ENCODE measurements at regions not wholly inside any gene's neighbourhood (a gene's known extent, or its start where the extent isn't known, plus 50 kb on each side); places are given as distances from the start of the nearest gene placed in this dataset.

DNA sequence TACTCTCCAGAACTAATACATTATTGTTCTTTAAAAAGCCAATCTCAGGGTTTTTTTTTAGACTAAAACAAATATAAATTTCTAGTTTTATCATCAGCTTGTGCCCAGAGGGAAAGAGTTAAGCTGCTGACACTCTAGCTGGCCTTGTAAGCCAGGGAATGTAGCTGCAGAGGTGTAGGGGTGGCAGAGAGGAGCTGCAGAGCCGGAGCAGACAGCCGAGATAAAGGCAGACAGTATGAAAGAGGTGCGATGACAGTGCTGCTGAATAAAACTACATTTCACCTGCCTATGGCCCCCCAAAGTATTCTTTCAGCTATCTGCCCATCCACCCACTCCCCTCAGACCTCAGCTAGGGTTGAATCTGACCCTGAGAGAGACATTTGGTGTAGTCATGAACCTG, 653.7 kb upstream of the ZWINT start:
- no peaks in the 10 kb centered on the region for H3K79me2 ChIP-seq (ENCODE audit: insufficient read depth)
- DNase-seq, result no peak
- no peaks in the 10 kb centered on the region for H3K9me3 ChIP-seq
- no peak overlapping the region for H3K9ac ChIP-seq
- H2AFZ ChIP-seq (ENCODE audit: low read depth), result no peak overlapping the region
- WGBS (ENCODE audit: low lambda C conversion rate), result 34% methylated on average over 3 of the region's 3 CpGs
- TF ChIP-seq, protein P1, sequence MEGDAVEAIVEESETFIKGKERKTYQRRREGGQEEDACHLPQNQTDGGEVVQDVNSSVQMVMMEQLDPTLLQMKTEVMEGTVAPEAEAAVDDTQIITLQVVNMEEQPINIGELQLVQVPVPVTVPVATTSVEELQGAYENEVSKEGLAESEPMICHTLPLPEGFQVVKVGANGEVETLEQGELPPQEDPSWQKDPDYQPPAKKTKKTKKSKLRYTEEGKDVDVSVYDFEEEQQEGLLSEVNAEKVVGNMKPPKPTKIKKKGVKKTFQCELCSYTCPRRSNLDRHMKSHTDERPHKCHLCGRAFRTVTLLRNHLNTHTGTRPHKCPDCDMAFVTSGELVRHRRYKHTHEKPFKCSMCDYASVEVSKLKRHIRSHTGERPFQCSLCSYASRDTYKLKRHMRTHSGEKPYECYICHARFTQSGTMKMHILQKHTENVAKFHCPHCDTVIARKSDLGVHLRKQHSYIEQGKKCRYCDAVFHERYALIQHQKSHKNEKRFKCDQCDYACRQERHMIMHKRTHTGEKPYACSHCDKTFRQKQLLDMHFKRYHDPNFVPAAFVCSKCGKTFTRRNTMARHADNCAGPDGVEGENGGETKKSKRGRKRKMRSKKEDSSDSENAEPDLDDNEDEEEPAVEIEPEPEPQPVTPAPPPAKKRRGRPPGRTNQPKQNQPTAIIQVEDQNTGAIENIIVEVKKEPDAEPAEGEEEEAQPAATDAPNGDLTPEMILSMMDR (IDR thresholded peaks at IDR 0.05), result no peak
- TF ChIP-seq RXRA (IDR thresholded peaks at IDR 0.05; ENCODE audit: borderline replicate concordance, low read depth) (no peak), FOXM1 (IDR thresholded peaks at IDR 0.05; ENCODE audit: low read depth) (no peak), TCF12 (IDR thresholded peaks at IDR 0.05) (no peak), RCOR1 (IDR thresholded peaks at IDR 0.05; ENCODE audit: low read length) (no peak), EZH2phosphoT487 (IDR thresholded peaks at IDR 0.05; ENCODE audit: borderline replicate concordance, low read depth) (no peak), NFIC (IDR thresholded peaks at IDR 0.05; ENCODE audit: borderline replicate concordance) (no peak), SMC3 (IDR thresholded peaks at IDR 0.05; ENCODE audit: low read depth, low read length) (no peak), NRF1 (IDR thresholded peaks at IDR 0.05; ENCODE audit: low read depth, low read length) (no peak), YY1 (IDR thresholded peaks at IDR 0.05; ENCODE audit: low read depth) (no peak), SIN3A (IDR thresholded peaks at IDR 0.05; ENCODE audit: borderline replicate concordance, low read depth, low read length) (no peak)
- TF ChIP-seq, protein P2, sequence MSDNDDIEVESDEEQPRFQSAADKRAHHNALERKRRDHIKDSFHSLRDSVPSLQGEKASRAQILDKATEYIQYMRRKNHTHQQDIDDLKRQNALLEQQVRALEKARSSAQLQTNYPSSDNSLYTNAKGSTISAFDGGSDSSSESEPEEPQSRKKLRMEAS (IDR thresholded peaks at IDR 0.05; ENCODE audit: low read depth), result no peak
- TF ChIP-seq, protein P3, sequence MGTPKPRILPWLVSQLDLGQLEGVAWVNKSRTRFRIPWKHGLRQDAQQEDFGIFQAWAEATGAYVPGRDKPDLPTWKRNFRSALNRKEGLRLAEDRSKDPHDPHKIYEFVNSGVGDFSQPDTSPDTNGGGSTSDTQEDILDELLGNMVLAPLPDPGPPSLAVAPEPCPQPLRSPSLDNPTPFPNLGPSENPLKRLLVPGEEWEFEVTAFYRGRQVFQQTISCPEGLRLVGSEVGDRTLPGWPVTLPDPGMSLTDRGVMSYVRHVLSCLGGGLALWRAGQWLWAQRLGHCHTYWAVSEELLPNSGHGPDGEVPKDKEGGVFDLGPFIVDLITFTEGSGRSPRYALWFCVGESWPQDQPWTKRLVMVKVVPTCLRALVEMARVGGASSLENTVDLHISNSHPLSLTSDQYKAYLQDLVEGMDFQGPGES (IDR thresholded peaks at IDR 0.05; ENCODE audit: low read depth, low read length), result no peak
- TF ChIP-seq, protein P4, sequence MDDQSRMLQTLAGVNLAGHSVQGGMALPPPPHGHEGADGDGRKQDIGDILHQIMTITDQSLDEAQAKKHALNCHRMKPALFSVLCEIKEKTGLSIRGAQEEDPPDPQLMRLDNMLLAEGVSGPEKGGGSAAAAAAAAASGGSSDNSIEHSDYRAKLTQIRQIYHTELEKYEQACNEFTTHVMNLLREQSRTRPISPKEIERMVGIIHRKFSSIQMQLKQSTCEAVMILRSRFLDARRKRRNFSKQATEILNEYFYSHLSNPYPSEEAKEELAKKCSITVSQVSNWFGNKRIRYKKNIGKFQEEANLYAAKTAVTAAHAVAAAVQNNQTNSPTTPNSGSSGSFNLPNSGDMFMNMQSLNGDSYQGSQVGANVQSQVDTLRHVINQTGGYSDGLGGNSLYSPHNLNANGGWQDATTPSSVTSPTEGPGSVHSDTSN (IDR thresholded peaks at IDR 0.05), result no peak
- no peaks in the 10 kb centered on the region for H3K9me2 ChIP-seq
- H3K4me2 ChIP-seq, result no peak overlapping the region
- no peak overlapping the region for H3K27ac ChIP-seq (ENCODE audit: low read depth in 2 of 2, low read length in 1 of 2)
- peaks cover 0 to 6% of the 10 kb centered on the region in 2 experiments; a peak in 1 of 4 replicates for H3K4me1 ChIP-seq (ENCODE audit: control insufficient read depth in 1 of 2, insufficient read depth in 2 of 2, low read depth in 1 of 2, low read length in 1 of 2)
- H3K27me3 ChIP-seq (ENCODE audit: insufficient read depth), result no peaks in the 10 kb centered on the region
- no peaks in the 10 kb centered on the region for H4K20me1 ChIP-seq (ENCODE audit: insufficient read depth)
- H3F3A ChIP-seq (replicated peaks; ENCODE audit: insufficient read depth), result no peaks in the 10 kb centered on the region
- ChIA-PET CTCF (no interaction called here), POLR2A (no interaction called here)
- H3K4me3 ChIP-seq (ENCODE audit: low read depth in 2 of 2, low read length in 1 of 2), result no peak overlapping the region
- H3K36me3 ChIP-seq (replicated peaks in 1 of 2; ENCODE audit: control insufficient read depth in 1 of 2, insufficient read depth in 2 of 2, low read length in 1 of 2), result no peaks in the 10 kb centered on the region

DNA sequence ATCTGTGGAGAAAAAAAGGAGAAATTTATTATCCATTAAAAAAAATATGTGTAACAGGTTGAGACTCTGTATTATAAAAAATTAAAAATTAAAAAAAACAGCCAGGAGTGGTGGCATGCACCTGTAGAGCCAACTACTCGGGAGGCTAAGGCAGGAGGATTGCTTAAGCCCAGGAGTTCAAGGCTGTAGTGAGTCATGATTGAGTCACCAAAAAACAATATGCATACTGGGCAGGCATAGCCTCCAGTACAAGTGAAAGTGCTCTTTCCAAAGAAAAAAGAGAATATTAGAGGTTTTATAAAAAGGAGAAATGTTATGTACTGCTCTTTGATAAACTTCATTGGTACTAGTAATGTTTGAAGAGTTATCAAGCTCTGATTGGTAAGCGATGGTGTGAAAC, 647.1 kb upstream of the ZWINT start:
- Histone ChIP-seq H2AFZ (ENCODE audit: low read depth) (no peak overlapping the region), H3K9me3 (no peaks in the 10 kb centered on the region), H3K27ac (ENCODE audit: low read depth in 2 of 2, low read length in 1 of 2) (no peak overlapping the region), H3K36me3 (replicated peaks in 1 of 2; ENCODE audit: control insufficient read depth in 1 of 2, insufficient read depth in 2 of 2, low read length in 1 of 2) (no peaks in the 10 kb centered on the region), H3F3A (replicated peaks; ENCODE audit: insufficient read depth) (no peaks in the 10 kb centered on the region), H3K9ac (no peak overlapping the region), H3K4me1 (ENCODE audit: control insufficient read depth in 1 of 2, insufficient read depth in 2 of 2, low read depth in 1 of 2, low read length in 1 of 2) (no peaks in the 10 kb centered on the region), H3K4me2 (no peak overlapping the region), H3K27me3 (ENCODE audit: insufficient read depth) (no peaks in the 10 kb centered on the region), H3K9me2 (no peaks in the 10 kb centered on the region), H3K4me3 (ENCODE audit: low read depth in 2 of 2, low read length in 1 of 2) (no peak overlapping the region), H4K20me1 (ENCODE audit: insufficient read depth) (no peaks in the 10 kb centered on the region), H3K79me2 (ENCODE audit: insufficient read depth) (no peaks in the 10 kb centered on the region)
- TF ChIP-seq, protein P4 (IDR thresholded peaks at IDR 0.05), result no peak
- ChIA-PET CTCF (no interaction called here), POLR2A (no interaction called here)
- WGBS (ENCODE audit: low lambda C conversion rate), result 31% methylated on average over 2 of the region's 2 CpGs
- no peak for DNase-seq
